Cardiac muscle cell (in vitro differentiated cells and primary cell): ENCODE measurements at regions not wholly inside any gene's neighbourhood (a gene's known extent, or its start where the extent isn't known, plus 50 kb on each side); places are given as distances from the start of the nearest gene placed in this dataset.
"Not testable (repeated sequence)": the region's sequence is repeated elsewhere in the genome, so short reads cannot be mapped to it uniquely, and the experiment has no call there.

Source experiments
- DNase-seq, 2 donors: peaks; one replicate each; pipeline versions ENCODE4 v3.0.0 to v3.0.0-alpha.2; 2010 to 2017; ENCODE audit warnings: low read depth in 1 of 2, low spot score in 1 of 2
- H3K27ac ChIP-seq: fragments of 200-600 bp; sonication (generic); 2 replicates; pipeline ENCODE4 v1.5.1; 2016
- H3K27me3 ChIP-seq: fragments of 200-600 bp; sonication (generic); 2 replicates; pipeline ENCODE4 v1.6.0; 2016; ENCODE audit warnings: control low read depth
- H3K36me3 ChIP-seq: fragments of 200-600 bp; sonication (generic); 2 replicates; pipeline ENCODE4 v1.5.1; 2016; ENCODE audit warnings: control low read depth
- H3K4me1 ChIP-seq: fragments of 200-600 bp; sonication (generic); 2 replicates; pipeline ENCODE4 v1.8.1; 2017; ENCODE audit warnings: low read depth, mild to moderate bottlenecking, mixed run types
- H3K4me3 ChIP-seq: fragments of 200-600 bp; sonication (generic); 2 replicates; pipeline ENCODE4 v1.5.1; 2016; ENCODE audit warnings: mild to moderate bottlenecking
- H3K9me3 ChIP-seq: fragments of 200-600 bp; sonication (generic); 2 replicates; pipeline ENCODE4 v1.5.1; 2017; ENCODE audit warnings: low read depth, mild to moderate bottlenecking, control low read depth
- TF ChIP-seq, protein P1 (sequence below): IDR thresholded peaks from 2 replicates; pipeline ENCODE4 v1.5.1; 2012; ENCODE audit warnings: low read depth, mild to moderate bottlenecking, low read length

DNA sequence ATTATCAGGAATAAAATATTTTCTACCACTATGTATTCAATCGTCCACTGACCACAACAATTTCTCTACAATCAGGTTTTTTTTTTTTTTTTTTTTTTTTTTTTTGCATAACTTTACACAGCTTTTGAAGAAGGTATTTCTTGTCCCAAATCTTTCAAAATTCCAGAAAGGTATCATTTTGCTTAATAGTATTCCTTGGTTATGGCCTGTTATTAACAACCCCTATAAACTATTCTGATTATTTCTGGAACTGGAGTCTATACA, 145.3 kb downstream of the ALX1 start:
- H3K27ac ChIP-seq: no peak overlapping the region
- H3K4me1 ChIP-seq: no peaks in the 10 kb centered on the region
- H3K27me3 ChIP-seq: no peaks in the 10 kb centered on the region
- H3K4me3 ChIP-seq: no peak overlapping the region
- TF ChIP-seq, protein P1, sequence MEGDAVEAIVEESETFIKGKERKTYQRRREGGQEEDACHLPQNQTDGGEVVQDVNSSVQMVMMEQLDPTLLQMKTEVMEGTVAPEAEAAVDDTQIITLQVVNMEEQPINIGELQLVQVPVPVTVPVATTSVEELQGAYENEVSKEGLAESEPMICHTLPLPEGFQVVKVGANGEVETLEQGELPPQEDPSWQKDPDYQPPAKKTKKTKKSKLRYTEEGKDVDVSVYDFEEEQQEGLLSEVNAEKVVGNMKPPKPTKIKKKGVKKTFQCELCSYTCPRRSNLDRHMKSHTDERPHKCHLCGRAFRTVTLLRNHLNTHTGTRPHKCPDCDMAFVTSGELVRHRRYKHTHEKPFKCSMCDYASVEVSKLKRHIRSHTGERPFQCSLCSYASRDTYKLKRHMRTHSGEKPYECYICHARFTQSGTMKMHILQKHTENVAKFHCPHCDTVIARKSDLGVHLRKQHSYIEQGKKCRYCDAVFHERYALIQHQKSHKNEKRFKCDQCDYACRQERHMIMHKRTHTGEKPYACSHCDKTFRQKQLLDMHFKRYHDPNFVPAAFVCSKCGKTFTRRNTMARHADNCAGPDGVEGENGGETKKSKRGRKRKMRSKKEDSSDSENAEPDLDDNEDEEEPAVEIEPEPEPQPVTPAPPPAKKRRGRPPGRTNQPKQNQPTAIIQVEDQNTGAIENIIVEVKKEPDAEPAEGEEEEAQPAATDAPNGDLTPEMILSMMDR: no peak
- no peaks in the 10 kb centered on the region for H3K9me3 ChIP-seq
- DNase-seq: no peak
- no peaks in the 10 kb centered on the region for H3K36me3 ChIP-seq

DNA sequence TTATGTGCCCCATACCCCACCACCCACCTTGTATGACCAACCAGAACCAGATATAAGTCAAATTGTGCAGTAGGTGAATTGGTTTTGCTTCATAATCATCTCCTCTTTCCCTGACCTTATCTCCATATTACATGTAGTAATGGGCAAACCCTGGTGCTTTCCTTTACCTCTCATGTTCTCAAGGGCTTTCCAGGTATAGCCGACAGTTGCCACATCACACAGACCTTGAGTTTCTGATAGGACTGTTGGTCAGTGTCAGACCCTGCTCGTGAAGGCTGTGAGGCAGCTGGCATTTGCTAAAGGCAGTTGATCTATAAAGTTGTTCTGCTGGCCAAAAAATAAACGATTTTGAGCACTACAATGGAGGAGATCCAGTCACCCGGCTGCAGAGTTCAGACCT, 145.9 kb downstream of the ALX1 start:
- Histone ChIP-seq H3K27ac (no peak overlapping the region), H3K27me3 (no peaks in the 10 kb centered on the region), H3K9me3 (no peaks in the 10 kb centered on the region), H3K36me3 (no peaks in the 10 kb centered on the region), H3K4me1 (no peaks in the 10 kb centered on the region), H3K4me3 (no peak overlapping the region)
- DNase-seq: no peak
- TF ChIP-seq, protein P1: no peak

DNA sequence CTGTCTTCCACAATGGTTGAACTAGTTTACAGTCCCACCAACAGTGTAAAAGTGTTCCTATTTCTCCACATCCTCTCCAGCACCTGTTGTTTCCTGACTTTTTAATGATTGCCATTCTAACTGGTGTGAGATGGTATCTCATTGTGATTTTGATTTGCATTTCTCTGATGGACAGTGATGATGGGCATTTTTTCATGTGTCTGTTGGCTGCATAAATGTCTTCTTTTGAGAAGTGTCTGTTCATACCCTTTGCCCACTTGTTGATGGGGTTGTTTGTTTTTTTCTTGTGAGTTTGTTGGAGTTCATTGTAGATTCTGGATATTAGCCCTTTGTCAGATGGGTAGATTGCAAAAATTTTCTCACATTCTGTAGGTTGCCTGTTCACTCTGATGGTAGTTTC, 153.1 kb downstream of the ALX1 start:
- not testable (repeated sequence) for H3K4me3 ChIP-seq, H3K27me3 ChIP-seq, H3K9me3 ChIP-seq, H3K4me1 ChIP-seq, H3K36me3 ChIP-seq, H3K27ac ChIP-seq, DNase-seq

DNA sequence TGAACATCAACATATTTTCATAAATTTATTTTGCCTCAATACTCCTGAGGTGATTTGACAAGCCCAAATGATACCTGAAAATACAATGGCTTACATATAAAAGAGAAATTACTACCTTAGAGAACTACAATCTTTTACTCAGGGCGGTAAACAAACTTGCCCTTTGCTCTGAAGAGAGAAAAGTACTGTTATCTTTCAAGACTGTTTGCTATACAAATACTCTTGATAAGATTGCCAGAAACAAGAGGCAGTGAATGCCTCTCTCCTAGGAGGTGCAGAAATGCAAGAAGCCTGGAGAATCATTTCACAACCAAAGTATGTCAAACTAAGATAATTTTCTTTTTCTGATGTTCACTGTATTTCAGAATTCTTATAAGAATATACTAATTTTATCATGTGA, 160.3 kb downstream of the ALX1 start:
- no peak overlapping the region for H3K4me3 ChIP-seq
- DNase-seq: no peak
- H3K27me3 ChIP-seq: no peaks in the 10 kb centered on the region
- TF ChIP-seq, protein P1: no peak
- no peaks in the 10 kb centered on the region for H3K36me3 ChIP-seq
- H3K9me3 ChIP-seq: no peaks in the 10 kb centered on the region
- H3K27ac ChIP-seq: no peak overlapping the region
- peaks cover 7% of the 10 kb centered on the region for H3K4me1 ChIP-seq

DNA sequence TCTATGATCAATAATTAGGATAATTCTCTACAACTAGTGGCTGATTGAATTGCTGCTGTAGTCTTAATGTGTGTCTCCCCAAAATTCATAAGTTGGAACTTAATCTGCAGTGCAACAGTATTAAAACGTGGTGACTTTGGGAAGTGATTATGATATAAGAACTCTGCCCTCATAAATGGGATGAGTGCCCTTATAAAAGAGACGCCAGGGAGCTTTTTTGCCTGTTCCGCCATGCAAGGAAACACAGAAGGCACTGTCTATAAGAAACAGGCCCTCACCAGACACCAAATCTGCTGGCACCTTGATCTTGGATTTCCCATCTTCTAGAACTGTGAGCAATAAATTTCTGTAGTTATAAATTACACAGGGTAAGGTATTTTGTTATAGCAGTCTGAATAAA, 161.0 kb downstream of the ALX1 start:
- Histone ChIP-seq H3K27ac (no peak overlapping the region), H3K4me1 (peaks cover 7% of the 10 kb centered on the region), H3K27me3 (no peaks in the 10 kb centered on the region), H3K9me3 (no peaks in the 10 kb centered on the region), H3K36me3 (no peaks in the 10 kb centered on the region), H3K4me3 (no peak overlapping the region)
- TF ChIP-seq, protein P1: no peak
- no peak for DNase-seq

DNA sequence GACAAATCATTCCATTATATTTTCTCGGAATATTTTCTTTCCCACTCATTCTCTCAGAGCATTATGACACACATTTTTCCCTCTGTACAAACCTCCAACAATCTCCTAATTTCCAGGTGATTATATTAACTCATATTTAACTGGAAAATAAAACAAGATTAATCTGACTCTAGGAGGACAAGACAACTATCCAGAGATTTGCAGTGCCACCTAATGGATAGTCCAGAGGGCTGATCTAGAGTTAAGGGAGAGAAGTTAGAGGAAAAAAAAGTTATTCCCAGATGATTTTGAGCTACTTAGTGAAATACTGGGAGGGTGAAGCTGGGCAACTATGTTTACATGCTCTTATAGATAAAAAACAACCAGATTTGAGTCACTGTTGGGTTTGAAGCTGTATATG, 161.7 kb downstream of the ALX1 start:
- Histone ChIP-seq H3K9me3 (no peaks in the 10 kb centered on the region), H3K36me3 (no peaks in the 10 kb centered on the region), H3K4me3 (no peak overlapping the region), H3K4me1 (peaks cover 7% of the 10 kb centered on the region), H3K27me3 (no peaks in the 10 kb centered on the region), H3K27ac (no peak overlapping the region)
- DNase-seq: peak in 1 of 2 donors; percentile 31
- TF ChIP-seq, protein P1: peak; percentile 42
